ENCODE measurements at regions not wholly inside any gene's neighbourhood (a gene's known extent, or its start where the extent isn't known, plus 50 kb on each side); places are given as distances from the start of the nearest gene placed in this dataset.

DNA sequence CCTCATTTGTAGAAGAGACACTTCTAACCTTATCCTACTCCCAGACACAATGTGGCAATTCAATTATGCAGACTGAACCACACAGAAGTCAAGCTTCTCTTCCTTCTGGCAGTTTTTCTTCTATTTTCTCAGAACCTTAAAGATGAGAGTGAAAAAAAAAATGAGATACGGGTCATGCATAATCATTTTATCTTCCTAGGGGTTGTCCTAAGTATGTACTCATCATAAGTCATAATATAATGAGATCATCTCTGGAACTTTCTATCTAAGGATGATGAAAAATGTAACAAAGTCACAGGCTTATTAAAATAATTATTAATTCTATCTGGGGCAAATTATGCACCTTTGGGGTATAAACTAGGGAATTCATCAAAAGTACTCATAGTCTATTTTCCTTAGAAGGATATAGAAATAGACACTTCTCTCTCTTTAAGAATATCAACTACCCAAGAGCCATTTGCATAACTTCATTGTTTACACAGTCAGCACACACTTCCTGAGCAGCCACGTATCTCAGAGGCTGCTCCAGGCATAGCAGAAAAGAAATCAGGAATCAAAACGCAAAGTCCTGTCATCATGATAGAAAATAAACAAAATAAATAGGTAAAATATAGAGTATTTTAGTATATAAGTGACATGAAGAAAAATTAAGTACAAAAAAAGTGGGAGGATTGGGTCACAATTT, 345.9 kb upstream of the SPHKAP start:
- no peaks in the 10 kb centered on the region for H3K27me3 ChIP-seq (replicated peaks; ENCODE audit: insufficient read depth)
- H3K4me3 ChIP-seq, result no peak overlapping the region
- no peaks in the 10 kb centered on the region for H3K9me3 ChIP-seq (ENCODE audit: low read depth)
- WGBS, 2 experiments (ENCODE audit: low coverage in 1 of 2, low lambda C conversion rate in 2 of 2, missing lambda C conversion rate in 2 of 2), result 65 to 66% methylated on average over 3 of the region's 3 CpGs
- no peak overlapping the region for H3K27ac ChIP-seq
- H4K20me1 ChIP-seq (ENCODE audit: insufficient read depth), result no peaks in the 10 kb centered on the region
- H3K9me2 ChIP-seq (ENCODE audit: insufficient read depth), result no peaks in the 10 kb centered on the region
- H3K36me3 ChIP-seq (ENCODE audit: low read depth), result no peaks in the 10 kb centered on the region
- no peak overlapping the region for H2AFZ ChIP-seq
- no peaks in the 10 kb centered on the region for H3F3A ChIP-seq (ENCODE audit: insufficient read depth)
- DNase-seq, result peak; percentile 20
- H3K4me2 ChIP-seq (ENCODE audit: unreplicated experiment), result no peak overlapping the region
- in situ Hi-C loops (cut with MboI), result no loop called here
- no peaks in the 10 kb centered on the region for H3K4me1 ChIP-seq (ENCODE audit: insufficient read depth)
- H3K79me2 ChIP-seq (ENCODE audit: insufficient read depth), result no peaks in the 10 kb centered on the region
- no peak overlapping the region for H3K9ac ChIP-seq
- TF ChIP-seq EZH2phosphoT487 (IDR thresholded peaks at IDR 0.05; ENCODE audit: insufficient read depth, low read depth), result no peak
- TF ChIP-seq EZH2 (IDR thresholded peaks at IDR 0.05; ENCODE audit: insufficient read depth, poor library complexity, severe bottlenecking), result no peak

DNA sequence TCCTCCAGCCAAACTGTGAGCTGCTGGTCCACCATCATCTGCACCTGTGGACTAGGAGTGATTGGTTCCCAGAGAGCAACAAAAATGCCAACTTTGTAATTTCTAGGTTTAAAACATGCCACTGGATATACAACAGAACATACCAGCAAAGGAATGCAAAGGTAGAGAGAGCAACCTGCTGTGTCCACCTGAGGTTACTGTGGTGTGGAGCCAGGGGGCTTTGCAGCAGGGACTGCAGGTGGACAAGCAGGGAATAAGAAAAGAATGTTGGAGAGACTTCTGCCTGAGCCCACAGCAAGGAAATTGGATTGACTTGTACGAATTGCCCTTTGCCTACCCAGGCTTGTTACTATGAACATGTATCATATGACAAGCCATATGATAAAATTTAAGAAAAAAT, 345.2 kb upstream of the SPHKAP start:
- Histone ChIP-seq H3K27ac (no peak overlapping the region), H2AFZ (no peak overlapping the region), H3K9ac (no peak overlapping the region), H3F3A (ENCODE audit: insufficient read depth) (no peaks in the 10 kb centered on the region), H4K20me1 (ENCODE audit: insufficient read depth) (no peaks in the 10 kb centered on the region), H3K4me1 (ENCODE audit: insufficient read depth) (no peaks in the 10 kb centered on the region), H3K4me2 (ENCODE audit: unreplicated experiment) (no peak overlapping the region), H3K27me3 (replicated peaks; ENCODE audit: insufficient read depth) (no peaks in the 10 kb centered on the region), H3K9me3 (ENCODE audit: low read depth) (no peaks in the 10 kb centered on the region), H3K36me3 (ENCODE audit: low read depth) (no peaks in the 10 kb centered on the region), H3K9me2 (ENCODE audit: insufficient read depth) (no peaks in the 10 kb centered on the region), H3K4me3 (no peak overlapping the region), H3K79me2 (ENCODE audit: insufficient read depth) (no peaks in the 10 kb centered on the region)
- DNase-seq, result no peak
- 96 to 100% methylated on average over 1 of the region's 1 CpG for WGBS, 2 experiments (ENCODE audit: low coverage in 1 of 2, low lambda C conversion rate in 2 of 2, missing lambda C conversion rate in 2 of 2)
- TF ChIP-seq EZH2 (IDR thresholded peaks at IDR 0.05; ENCODE audit: insufficient read depth, poor library complexity, severe bottlenecking) (no peak), EZH2phosphoT487 (IDR thresholded peaks at IDR 0.05; ENCODE audit: insufficient read depth, low read depth) (no peak)
- in situ Hi-C loops (cut with MboI), result no loop called here

GRCh38 chr2:228522977-228523376, 341.5 kb upstream of the SPHKAP start:
- H3K27me3 ChIP-seq (replicated peaks; ENCODE audit: insufficient read depth), result no peaks in the 10 kb centered on the region
- H3K36me3 ChIP-seq (ENCODE audit: low read depth), result no peaks in the 10 kb centered on the region
- no peak overlapping the region for H3K9ac ChIP-seq
- 74 to 89% methylated on average over 3 of the region's 3 CpGs for WGBS, 2 experiments (ENCODE audit: low coverage in 1 of 2, low lambda C conversion rate in 2 of 2, missing lambda C conversion rate in 2 of 2)
- H3K79me2 ChIP-seq (ENCODE audit: insufficient read depth), result no peaks in the 10 kb centered on the region
- no peak overlapping the region for H3K4me2 ChIP-seq (ENCODE audit: unreplicated experiment)
- no peaks in the 10 kb centered on the region for H3F3A ChIP-seq (ENCODE audit: insufficient read depth)
- H3K27ac ChIP-seq, result no peak overlapping the region
- no peak overlapping the region for H3K4me3 ChIP-seq
- H3K9me3 ChIP-seq (ENCODE audit: low read depth), result no peaks in the 10 kb centered on the region
- H2AFZ ChIP-seq, result no peak overlapping the region
- no peaks in the 10 kb centered on the region for H3K9me2 ChIP-seq (ENCODE audit: insufficient read depth)
- DNase-seq, result no peak
- TF ChIP-seq EZH2 (IDR thresholded peaks at IDR 0.05; ENCODE audit: insufficient read depth, poor library complexity, severe bottlenecking) (no peak), EZH2phosphoT487 (IDR thresholded peaks at IDR 0.05; ENCODE audit: insufficient read depth, low read depth) (no peak)
- H3K4me1 ChIP-seq (ENCODE audit: insufficient read depth), result no peaks in the 10 kb centered on the region
- H4K20me1 ChIP-seq (ENCODE audit: insufficient read depth), result no peaks in the 10 kb centered on the region
- in situ Hi-C loops (cut with MboI), result no loop called here

DNA sequence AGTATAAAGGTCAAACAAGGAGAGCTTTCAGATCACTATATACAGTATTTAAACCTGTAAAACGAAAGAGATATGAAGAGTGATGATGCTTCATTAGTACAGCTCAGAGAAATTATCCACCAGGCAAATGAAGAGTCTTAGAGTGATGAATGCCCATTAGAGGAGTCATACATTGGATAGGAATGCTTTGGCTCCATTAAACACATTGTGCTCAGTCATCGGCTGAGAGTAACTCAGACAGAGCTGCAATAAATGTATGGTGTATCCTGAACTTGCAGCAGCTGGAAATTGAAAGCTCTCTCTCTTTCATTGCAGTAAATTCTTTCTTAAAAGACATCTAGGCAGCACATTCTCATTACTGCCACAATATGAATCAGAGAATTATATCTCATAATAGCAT, 340.8 kb upstream of the SPHKAP start:
- WGBS, 2 experiments (ENCODE audit: low coverage in 1 of 2, low lambda C conversion rate in 2 of 2, missing lambda C conversion rate in 2 of 2), result 70 to 75% methylated on average over 2 of the region's 2 CpGs
- Histone ChIP-seq H3K9ac (no peak overlapping the region), H3K27ac (no peak overlapping the region), H2AFZ (no peak overlapping the region), H3K9me3 (ENCODE audit: low read depth) (no peaks in the 10 kb centered on the region), H3K79me2 (ENCODE audit: insufficient read depth) (no peaks in the 10 kb centered on the region), H3K4me3 (no peak overlapping the region), H3F3A (ENCODE audit: insufficient read depth) (no peaks in the 10 kb centered on the region), H4K20me1 (ENCODE audit: insufficient read depth) (no peaks in the 10 kb centered on the region), H3K4me1 (ENCODE audit: insufficient read depth) (no peaks in the 10 kb centered on the region), H3K27me3 (replicated peaks; ENCODE audit: insufficient read depth) (no peaks in the 10 kb centered on the region), H3K9me2 (ENCODE audit: insufficient read depth) (no peaks in the 10 kb centered on the region), H3K4me2 (ENCODE audit: unreplicated experiment) (no peak overlapping the region), H3K36me3 (ENCODE audit: low read depth) (no peaks in the 10 kb centered on the region)
- peak; percentile 53 for DNase-seq
- TF ChIP-seq EZH2 (IDR thresholded peaks at IDR 0.05; ENCODE audit: insufficient read depth, poor library complexity, severe bottlenecking), result no peak
- no peak for TF ChIP-seq EZH2phosphoT487 (IDR thresholded peaks at IDR 0.05; ENCODE audit: insufficient read depth, low read depth)
- in situ Hi-C loops (cut with MboI), result no loop called here

DNA sequence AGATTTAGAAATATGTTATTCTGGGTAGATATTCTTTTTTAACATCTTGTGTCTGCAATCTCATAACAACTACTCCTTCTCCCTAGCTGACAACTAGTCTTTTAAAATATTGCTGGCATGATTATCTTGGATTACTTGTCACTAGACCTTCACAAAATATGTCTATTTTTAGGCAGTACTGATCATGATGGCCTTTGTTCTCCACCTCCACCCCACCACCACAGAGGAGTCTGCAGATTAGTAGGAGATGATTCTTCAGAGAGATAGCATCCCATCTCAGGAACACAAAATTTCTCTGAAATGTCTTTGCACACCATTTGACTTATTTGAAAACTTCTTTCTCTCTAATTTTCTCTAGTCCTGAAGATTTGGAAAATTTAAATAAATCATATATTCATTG, 338.1 kb upstream of the SPHKAP start:
- Histone ChIP-seq H3K9me2 (ENCODE audit: insufficient read depth) (no peaks in the 10 kb centered on the region), H3K4me2 (ENCODE audit: unreplicated experiment) (no peak overlapping the region), H3K79me2 (ENCODE audit: insufficient read depth) (no peaks in the 10 kb centered on the region), H4K20me1 (ENCODE audit: insufficient read depth) (no peaks in the 10 kb centered on the region), H3K4me1 (ENCODE audit: insufficient read depth) (no peaks in the 10 kb centered on the region), H3K4me3 (no peak overlapping the region), H3K27me3 (replicated peaks; ENCODE audit: insufficient read depth) (no peaks in the 10 kb centered on the region), H2AFZ (no peak overlapping the region), H3K9me3 (ENCODE audit: low read depth) (no peaks in the 10 kb centered on the region), H3F3A (ENCODE audit: insufficient read depth) (no peaks in the 10 kb centered on the region), H3K36me3 (ENCODE audit: low read depth) (no peaks in the 10 kb centered on the region), H3K9ac (no peak overlapping the region), H3K27ac (no peak overlapping the region)
- in situ Hi-C loops (cut with MboI), result no loop called here
- no peak for DNase-seq
- TF ChIP-seq EZH2phosphoT487 (IDR thresholded peaks at IDR 0.05; ENCODE audit: insufficient read depth, low read depth), result no peak
- no peak for TF ChIP-seq EZH2 (IDR thresholded peaks at IDR 0.05; ENCODE audit: insufficient read depth, poor library complexity, severe bottlenecking)
